HUES6 (cell line): ENCODE measurements at regions not wholly inside any gene's neighbourhood (a gene's known extent, or its start where the extent isn't known, plus 50 kb on each side); places are given as distances from the start of the nearest gene placed in this dataset.

Experiments used
- H3K27ac ChIP-seq: 2 replicates; pipeline ENCODE4 v1.7.0; 2013; ENCODE audit warnings: low read depth, mild to moderate bottlenecking, low read length, inconsistent platforms
- H3K27me3 ChIP-seq: 2 replicates; pipeline ENCODE4 v1.6.1; 2013; ENCODE audit warnings: low read length; ENCODE audit not compliant: control insufficient read depth, insufficient read depth
- H3K36me3 ChIP-seq: 2 replicates; pipeline ENCODE4 v1.6.1; 2013; ENCODE audit warnings: low read length; ENCODE audit not compliant: control insufficient read depth, insufficient read depth
- H3K4me1 ChIP-seq: 2 replicates; pipeline ENCODE4 v1.6.1; 2013; ENCODE audit warnings: low read length; ENCODE audit not compliant: control insufficient read depth, insufficient read depth
- H3K4me3 ChIP-seq: 2 replicates; pipeline ENCODE4 v1.5.1; 2013; ENCODE audit warnings: low read depth, low read length
- H3K9ac ChIP-seq: one replicate; pipeline ENCODE4 v1.6.1; 2013; ENCODE audit warnings: mild to moderate bottlenecking, low read length
- H3K9me3 ChIP-seq: 2 replicates; pipeline ENCODE4 v1.6.1; 2013; ENCODE audit warnings: low read depth, low read length; ENCODE audit not compliant: control insufficient read depth, insufficient read depth

DNA sequence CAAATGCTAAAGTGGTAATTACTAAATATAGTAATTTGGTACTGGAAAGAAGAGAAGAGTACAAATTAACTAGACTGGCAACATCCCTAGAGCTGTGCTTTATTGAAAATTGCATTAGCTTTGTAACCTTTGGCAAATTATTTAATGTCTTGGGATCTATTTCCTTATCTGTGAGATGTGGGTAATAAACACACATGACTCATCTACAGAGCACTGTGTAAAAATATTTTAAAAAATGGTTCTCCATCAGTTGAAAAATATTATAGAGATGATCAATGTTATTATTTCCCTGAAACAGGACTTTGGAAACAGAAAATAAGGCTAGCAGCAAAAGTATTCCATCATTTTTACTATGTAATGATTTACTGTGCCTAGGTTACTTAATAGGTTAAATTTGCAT is 1698.8 kb upstream of the CDH9 start:
- Histone ChIP-seq H3K36me3 (no peaks in the 10 kb centered on the region), H3K27ac (no peak overlapping the region), H3K9ac (no peak overlapping the region), H3K4me3 (no peak overlapping the region), H3K27me3 (no peaks in the 10 kb centered on the region), H3K4me1 (peaks cover 7% of the 10 kb centered on the region; the same call in 1 of the 2 replicates), H3K9me3 (no peaks in the 10 kb centered on the region)

DNA sequence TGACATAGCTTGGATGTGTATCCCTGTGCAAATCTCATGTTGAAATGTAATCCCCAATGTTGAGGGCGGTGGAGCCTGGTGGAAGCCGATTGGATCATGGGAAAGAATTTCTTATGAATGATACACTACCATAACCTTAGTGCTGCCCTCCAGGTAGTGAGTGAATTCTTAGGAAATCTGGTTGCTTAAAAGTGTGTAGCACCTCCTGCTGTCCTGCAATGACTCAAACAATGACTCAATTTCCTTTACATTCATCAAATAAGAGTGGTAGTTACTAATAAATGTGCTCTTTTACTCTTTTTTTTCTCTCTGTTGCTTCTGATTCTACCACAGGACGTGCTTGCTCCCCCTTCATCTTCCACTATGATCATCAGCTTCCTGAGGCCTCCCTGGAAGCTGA is 1696.0 kb upstream of the CDH9 start:
- Histone ChIP-seq H3K9ac (no peak overlapping the region), H3K27ac (no peak overlapping the region), H3K27me3 (no peaks in the 10 kb centered on the region), H3K36me3 (no peaks in the 10 kb centered on the region), H3K4me1 (peaks cover 7% of the 10 kb centered on the region; the same call in 1 of the 2 replicates), H3K4me3 (no peak overlapping the region), H3K9me3 (no peaks in the 10 kb centered on the region)

DNA sequence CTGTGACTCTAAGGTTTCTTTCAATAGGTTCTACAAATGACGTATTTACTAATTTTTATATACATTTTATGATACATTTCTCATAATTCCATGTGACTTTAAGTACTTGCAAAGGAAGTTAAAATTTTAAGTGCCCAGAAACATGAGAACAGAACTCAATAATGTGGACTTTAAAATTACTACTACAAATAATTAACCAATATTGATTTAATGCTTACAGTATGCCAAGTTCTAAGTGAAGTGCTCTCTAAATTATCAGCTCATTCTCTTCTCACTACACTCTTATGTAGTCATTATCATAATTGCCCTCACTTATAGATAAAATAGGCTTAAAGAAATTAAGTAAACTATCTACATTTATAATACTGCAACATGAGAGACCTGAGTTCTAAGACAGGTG is 1690.7 kb upstream of the CDH9 start:
- no peak overlapping the region for H3K9ac ChIP-seq
- no peaks in the 10 kb centered on the region for H3K9me3 ChIP-seq
- H3K27ac ChIP-seq, result no peak overlapping the region
- no peaks in the 10 kb centered on the region for H3K27me3 ChIP-seq
- no peaks in the 10 kb centered on the region; the same call in 1 of the 2 replicates for H3K4me1 ChIP-seq
- no peaks in the 10 kb centered on the region for H3K36me3 ChIP-seq
- no peak overlapping the region for H3K4me3 ChIP-seq

DNA sequence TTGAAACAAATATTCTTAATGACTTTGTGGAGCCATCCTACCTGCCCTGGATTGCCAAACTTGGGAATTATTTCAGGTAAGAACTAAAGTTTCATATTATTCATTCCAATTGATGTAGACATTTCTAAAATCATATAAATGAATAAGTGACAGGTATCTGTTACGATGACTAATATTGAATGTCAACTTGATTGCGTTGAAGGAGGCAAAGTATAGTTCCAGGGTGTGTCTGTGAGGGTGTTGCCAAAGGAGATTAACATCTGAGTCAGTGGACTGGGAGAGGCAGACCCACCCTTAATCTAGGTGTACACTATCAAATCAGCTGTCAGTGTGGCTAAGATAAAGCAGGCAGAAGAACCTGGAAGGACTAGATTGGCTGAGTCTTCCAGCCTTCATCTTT is 1688.4 kb upstream of the CDH9 start:
- Histone ChIP-seq H3K27ac (no peak overlapping the region), H3K4me3 (no peak overlapping the region), H3K4me1 (no peaks in the 10 kb centered on the region), H3K36me3 (no peaks in the 10 kb centered on the region), H3K9me3 (no peaks in the 10 kb centered on the region), H3K9ac (no peak overlapping the region), H3K27me3 (no peaks in the 10 kb centered on the region)

DNA sequence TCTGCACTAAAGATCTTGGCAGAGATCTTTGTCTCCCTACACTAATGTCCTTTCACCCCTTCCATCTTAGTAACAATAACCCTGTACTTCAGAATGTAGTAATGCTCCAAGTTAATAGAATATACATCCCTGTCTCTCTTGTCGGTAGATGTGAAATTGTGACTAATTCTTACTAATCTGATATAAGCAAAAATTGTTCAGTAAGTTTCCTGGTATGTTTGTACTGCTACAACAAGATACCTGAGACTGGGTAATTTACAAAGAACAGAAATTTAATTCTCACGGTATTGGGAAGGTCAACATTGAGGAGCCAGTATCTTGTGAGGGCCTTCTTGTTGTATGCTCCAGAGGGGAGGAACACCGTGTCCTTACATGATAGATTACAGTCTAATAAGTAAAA is 1686.6 kb upstream of the CDH9 start:
- no peaks in the 10 kb centered on the region for H3K36me3 ChIP-seq
- no peaks in the 10 kb centered on the region for H3K4me1 ChIP-seq
- H3K27ac ChIP-seq, result no peak overlapping the region
- no peaks in the 10 kb centered on the region for H3K27me3 ChIP-seq
- no peaks in the 10 kb centered on the region for H3K9me3 ChIP-seq
- no peak overlapping the region for H3K9ac ChIP-seq
- no peak overlapping the region for H3K4me3 ChIP-seq

DNA sequence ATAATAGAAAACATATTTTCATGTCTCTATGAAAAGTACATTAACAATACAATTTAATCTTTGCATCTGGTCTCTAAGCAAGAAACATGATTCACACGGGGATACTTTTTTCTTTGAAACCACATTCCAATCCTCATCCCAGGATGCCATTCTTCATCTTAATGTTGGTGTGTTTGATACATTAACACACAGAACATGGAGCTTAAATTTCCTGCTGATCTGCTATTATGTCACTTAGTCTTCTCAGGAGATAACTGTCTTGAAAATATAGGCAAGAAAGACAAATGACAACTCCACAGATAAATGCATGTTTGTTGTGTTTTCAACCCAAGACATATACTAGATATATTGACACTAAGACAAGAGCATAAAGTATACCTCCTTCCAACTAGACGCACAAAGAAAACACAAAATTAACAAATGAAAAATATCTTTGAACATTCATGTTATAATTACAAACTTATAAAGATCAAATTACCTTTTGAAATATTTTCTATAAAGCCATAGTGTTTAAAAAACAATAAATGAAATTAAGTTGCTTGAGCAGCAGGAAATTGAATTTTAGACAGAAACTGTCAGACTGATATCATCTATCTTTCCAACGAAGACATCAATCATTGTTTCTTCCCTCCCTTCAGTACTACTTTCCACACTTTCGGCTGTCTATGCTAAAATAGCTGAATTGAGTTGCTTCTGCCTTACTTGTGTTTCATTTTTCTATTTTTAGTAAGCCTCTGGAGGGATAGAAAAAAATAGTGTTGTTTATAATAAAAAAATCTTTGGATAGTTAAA is 1676.7 kb upstream of the CDH9 start:
- Histone ChIP-seq H3K27me3 (no peaks in the 10 kb centered on the region), H3K9me3 (no peaks in the 10 kb centered on the region)

DNA sequence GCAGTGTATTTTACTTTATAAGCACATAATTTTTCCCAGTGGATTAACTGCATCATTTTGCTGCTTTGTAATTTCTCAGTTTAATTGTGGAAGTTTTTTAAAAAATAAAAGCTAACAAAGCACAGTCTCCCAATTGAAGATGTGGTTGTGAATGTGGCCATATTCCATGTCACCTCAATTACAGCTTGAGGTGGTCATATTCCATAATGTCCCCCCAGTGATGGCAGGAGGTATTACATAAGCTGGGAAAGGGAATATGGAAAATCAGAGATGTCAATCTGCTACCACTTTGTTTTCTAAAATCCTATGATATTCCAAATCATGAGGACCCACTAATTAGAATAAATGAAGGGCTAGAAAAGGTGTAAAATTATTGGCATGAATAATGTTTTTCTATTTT is 1672.0 kb upstream of the CDH9 start:
- no peak overlapping the region for H3K27ac ChIP-seq
- no peak overlapping the region for H3K9ac ChIP-seq
- H3K9me3 ChIP-seq, result no peaks in the 10 kb centered on the region
- no peaks in the 10 kb centered on the region for H3K36me3 ChIP-seq
- no peaks in the 10 kb centered on the region for H3K4me1 ChIP-seq
- no peak overlapping the region for H3K4me3 ChIP-seq
- H3K27me3 ChIP-seq, result no peaks in the 10 kb centered on the region

More for the DNA sequence above, 1676.7 kb upstream of the CDH9 start:
- no peak overlapping the region for H3K9ac ChIP-seq
- no peak overlapping the region for H3K27ac ChIP-seq
- H3K4me1 ChIP-seq, result no peaks in the 10 kb centered on the region
- no peak overlapping the region for H3K4me3 ChIP-seq
- H3K36me3 ChIP-seq, result no peaks in the 10 kb centered on the region

DNA sequence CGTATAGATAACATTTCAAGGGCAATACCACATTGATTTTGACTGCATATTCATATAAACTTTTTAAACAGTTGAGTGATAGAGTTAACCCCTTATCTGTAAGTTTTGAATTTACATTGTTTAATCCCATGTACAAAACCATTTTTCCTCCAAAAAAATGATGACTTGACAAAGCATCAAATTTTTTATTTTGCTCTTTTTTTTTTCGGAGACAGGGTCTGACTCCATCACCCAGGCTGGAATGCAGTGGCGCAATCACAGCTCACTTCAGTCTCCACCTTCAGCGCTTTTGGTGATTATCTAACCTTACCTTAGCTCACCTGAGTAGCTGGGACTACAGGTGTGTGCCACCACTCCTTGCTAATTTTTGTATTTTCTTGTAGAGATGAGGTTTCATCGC is 1670.1 kb upstream of the CDH9 start:
- Histone ChIP-seq H3K27me3 (no peaks in the 10 kb centered on the region), H3K9me3 (no peaks in the 10 kb centered on the region), H3K36me3 (no peaks in the 10 kb centered on the region), H3K4me3 (no peak overlapping the region), H3K27ac (no peak overlapping the region), H3K4me1 (no peaks in the 10 kb centered on the region), H3K9ac (no peak overlapping the region)

DNA sequence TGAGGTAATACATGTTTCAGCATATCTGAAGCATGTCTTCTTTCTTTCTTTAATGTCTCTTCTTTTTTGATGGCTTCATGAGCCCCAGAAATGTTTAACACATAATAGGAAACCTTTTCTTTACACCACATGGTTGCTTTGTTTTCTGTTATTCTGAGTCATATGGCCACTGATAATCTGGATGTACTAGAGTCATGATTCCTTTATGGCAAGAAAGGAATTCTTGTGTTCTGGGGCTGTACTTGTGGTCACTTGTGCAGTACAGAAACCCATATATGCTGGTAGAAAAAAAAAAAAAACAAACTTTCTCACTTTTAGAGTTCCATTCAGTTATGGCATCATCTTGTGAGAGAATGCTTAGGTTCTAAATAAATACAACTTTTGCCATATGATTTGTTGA is 1669.3 kb upstream of the CDH9 start:
- H3K9ac ChIP-seq, result no peak overlapping the region
- H3K27me3 ChIP-seq, result no peaks in the 10 kb centered on the region
- H3K4me1 ChIP-seq, result no peaks in the 10 kb centered on the region
- H3K27ac ChIP-seq, result no peak overlapping the region
- H3K9me3 ChIP-seq, result no peaks in the 10 kb centered on the region
- H3K4me3 ChIP-seq, result no peak overlapping the region
- no peaks in the 10 kb centered on the region for H3K36me3 ChIP-seq

DNA sequence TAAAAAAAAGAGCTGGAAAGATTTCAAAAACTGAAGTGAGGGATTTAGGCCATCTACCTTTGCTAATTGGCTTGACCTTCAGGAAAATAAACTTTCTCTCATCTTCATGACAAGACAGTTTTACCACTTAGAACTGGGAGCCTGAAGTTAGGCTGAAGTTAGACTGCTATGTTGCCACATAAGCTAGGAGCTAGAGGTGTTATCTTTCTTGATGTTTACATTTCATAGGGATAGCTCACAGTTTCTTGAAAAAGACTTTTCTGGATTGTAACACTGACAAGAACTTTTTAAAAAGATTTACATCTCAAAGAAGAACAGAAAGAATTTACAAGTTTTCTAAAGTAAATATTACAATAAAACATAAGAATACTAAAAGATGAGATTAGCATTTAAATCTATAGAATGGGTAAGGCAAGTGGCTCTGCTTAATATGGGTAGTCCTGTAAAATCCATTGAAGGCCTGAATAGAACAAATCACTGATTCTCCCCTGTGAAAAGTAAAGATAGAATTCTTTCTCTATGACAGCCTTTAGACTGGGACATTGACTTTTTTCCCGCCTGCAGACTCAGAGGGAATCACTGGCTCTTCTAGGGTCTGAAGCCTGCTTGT is 1665.4 kb upstream of the CDH9 start:
- no peaks in the 10 kb centered on the region for H3K27me3 ChIP-seq

DNA sequence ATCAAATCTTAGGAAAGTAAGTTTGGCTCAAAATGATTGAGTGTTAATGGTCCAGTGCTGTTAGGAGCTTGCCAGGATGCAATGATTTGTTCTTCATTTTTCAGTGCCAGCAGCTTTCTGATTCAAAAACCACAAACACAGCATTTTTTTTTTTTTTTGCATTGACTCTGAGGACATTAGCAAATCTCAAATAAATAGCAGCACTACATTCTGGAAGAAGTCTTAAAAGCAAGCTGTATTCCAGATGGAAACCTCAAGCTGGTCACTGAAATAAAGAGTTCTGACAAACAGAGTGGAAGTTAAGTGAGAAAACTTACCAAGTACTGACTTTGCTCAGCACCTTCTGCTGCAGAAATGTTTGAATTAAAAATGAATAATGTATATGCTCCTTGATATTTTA is 1653.1 kb upstream of the CDH9 start:
- no peaks in the 10 kb centered on the region for H3K9me3 ChIP-seq
- no peaks in the 10 kb centered on the region for H3K4me1 ChIP-seq
- H3K27me3 ChIP-seq, result no peaks in the 10 kb centered on the region
- no peak overlapping the region for H3K9ac ChIP-seq
- H3K4me3 ChIP-seq, result no peak overlapping the region
- H3K27ac ChIP-seq, result no peak overlapping the region
- H3K36me3 ChIP-seq, result no peaks in the 10 kb centered on the region

More for the DNA sequence above, 1665.4 kb upstream of the CDH9 start:
- no peak overlapping the region for H3K27ac ChIP-seq
- H3K4me3 ChIP-seq, result no peak overlapping the region
- H3K9ac ChIP-seq, result no peak overlapping the region
- no peaks in the 10 kb centered on the region for H3K9me3 ChIP-seq
- no peaks in the 10 kb centered on the region for H3K36me3 ChIP-seq
- no peaks in the 10 kb centered on the region for H3K4me1 ChIP-seq
